ENCODE measurements at regions not wholly inside any gene's neighbourhood (a gene's known extent, or its start where the extent isn't known, plus 50 kb on each side); places are given as distances from the start of the nearest gene placed in this dataset.

DNA sequence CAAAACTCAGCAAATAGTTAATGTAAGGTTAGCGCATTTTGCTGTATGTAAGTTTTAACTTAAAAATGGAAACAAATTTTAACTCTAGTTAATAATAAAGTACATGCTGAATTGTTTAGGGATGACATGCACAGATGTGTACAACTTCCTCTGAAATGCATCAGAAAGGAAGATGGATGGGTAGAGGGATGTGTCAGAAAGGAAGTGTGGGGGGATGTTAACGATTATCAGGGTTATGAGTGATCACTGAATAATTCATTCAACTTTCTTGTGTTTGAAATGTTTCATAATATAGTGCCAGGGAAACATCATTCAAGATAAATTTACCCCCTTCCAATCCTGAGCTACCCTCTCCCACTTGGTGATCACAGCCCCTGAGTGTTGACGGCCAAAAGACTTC, 87.6 kb downstream of the FOXA2 start:
- no peak overlapping the region for H3K4me3 ChIP-seq
- no peak overlapping the region for H3K27ac ChIP-seq (ENCODE audit: low read depth in 1 of 2, low read length in 1 of 2)
- H3K27me3 ChIP-seq (ENCODE audit: control insufficient read depth in 3 of 3, insufficient read depth in 3 of 3, low read length in 2 of 3): no peaks in the 10 kb centered on the region
- H3K9ac ChIP-seq (ENCODE audit: insufficient read depth in 1 of 2, low read length in 2 of 2): no peak overlapping the region
- no peak for DNase-seq
- TF ChIP-seq, protein P1, sequence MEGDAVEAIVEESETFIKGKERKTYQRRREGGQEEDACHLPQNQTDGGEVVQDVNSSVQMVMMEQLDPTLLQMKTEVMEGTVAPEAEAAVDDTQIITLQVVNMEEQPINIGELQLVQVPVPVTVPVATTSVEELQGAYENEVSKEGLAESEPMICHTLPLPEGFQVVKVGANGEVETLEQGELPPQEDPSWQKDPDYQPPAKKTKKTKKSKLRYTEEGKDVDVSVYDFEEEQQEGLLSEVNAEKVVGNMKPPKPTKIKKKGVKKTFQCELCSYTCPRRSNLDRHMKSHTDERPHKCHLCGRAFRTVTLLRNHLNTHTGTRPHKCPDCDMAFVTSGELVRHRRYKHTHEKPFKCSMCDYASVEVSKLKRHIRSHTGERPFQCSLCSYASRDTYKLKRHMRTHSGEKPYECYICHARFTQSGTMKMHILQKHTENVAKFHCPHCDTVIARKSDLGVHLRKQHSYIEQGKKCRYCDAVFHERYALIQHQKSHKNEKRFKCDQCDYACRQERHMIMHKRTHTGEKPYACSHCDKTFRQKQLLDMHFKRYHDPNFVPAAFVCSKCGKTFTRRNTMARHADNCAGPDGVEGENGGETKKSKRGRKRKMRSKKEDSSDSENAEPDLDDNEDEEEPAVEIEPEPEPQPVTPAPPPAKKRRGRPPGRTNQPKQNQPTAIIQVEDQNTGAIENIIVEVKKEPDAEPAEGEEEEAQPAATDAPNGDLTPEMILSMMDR (IDR thresholded peaks at IDR 0.05; ENCODE audit: control extremely low read depth, extremely low read depth): no peak
- ATAC-seq (ENCODE audit: insufficient read depth, low FRiP score): no peak
- H3K36me3 ChIP-seq (ENCODE audit: control insufficient read depth in 4 of 4, insufficient read depth in 4 of 4, low read length in 4 of 4): no peaks in the 10 kb centered on the region
- peaks cover 0 to 2% (median 0%) of the 10 kb centered on the region in 4 donors for H3K9me3 ChIP-seq (ENCODE audit: control insufficient read depth in 4 of 4, insufficient read depth in 3 of 4, low read length in 3 of 4)
- H3K4me1 ChIP-seq (ENCODE audit: control insufficient read depth in 5 of 5, insufficient read depth in 5 of 5, low read length in 5 of 5): no peaks in the 10 kb centered on the region
- WGBS, 2 donors: 81 to 85% methylated on average over 3 of the region's 3 CpGs

DNA sequence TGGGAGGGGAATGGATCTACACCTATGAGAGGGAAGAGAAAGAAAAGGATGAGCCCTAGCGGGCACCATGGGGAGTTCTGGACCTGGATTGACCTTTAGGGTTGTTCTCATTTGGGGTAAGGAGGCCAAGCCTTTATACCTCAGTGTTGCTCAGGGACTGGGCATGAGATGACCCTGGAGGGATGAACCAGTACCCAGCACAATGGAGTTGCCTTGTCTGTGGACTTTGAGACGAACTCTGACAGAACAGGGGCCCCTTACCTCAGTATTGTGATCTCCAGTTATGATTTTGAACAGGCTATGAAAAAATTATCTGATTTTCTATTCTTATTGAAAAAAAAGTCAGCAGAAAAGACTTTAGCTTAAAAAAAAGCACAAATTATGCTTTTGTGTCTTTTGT, 88.6 kb downstream of the FOXA2 start:
- Histone ChIP-seq H3K9ac (ENCODE audit: insufficient read depth in 1 of 2, low read length in 2 of 2) (no peak overlapping the region), H3K4me3 (no peak overlapping the region), H3K27me3 (ENCODE audit: control insufficient read depth in 3 of 3, insufficient read depth in 3 of 3, low read length in 2 of 3) (no peaks in the 10 kb centered on the region), H3K36me3 (ENCODE audit: control insufficient read depth in 4 of 4, insufficient read depth in 4 of 4, low read length in 4 of 4) (no peaks in the 10 kb centered on the region), H3K4me1 (ENCODE audit: control insufficient read depth in 5 of 5, insufficient read depth in 5 of 5, low read length in 5 of 5) (no peaks in the 10 kb centered on the region), H3K27ac (ENCODE audit: low read depth in 1 of 2, low read length in 1 of 2) (no peak overlapping the region), H3K9me3 (ENCODE audit: control insufficient read depth in 4 of 4, insufficient read depth in 3 of 4, low read length in 3 of 4) (peaks cover 0 to 2% (median 0%) of the 10 kb centered on the region in 4 donors)
- TF ChIP-seq, protein P1 (IDR thresholded peaks at IDR 0.05; ENCODE audit: control extremely low read depth, extremely low read depth): no peak
- 84 to 89% methylated on average over 2 of the region's 2 CpGs for WGBS, 2 donors
- DNase-seq (no peak), ATAC-seq (ENCODE audit: insufficient read depth, low FRiP score) (no peak)

DNA sequence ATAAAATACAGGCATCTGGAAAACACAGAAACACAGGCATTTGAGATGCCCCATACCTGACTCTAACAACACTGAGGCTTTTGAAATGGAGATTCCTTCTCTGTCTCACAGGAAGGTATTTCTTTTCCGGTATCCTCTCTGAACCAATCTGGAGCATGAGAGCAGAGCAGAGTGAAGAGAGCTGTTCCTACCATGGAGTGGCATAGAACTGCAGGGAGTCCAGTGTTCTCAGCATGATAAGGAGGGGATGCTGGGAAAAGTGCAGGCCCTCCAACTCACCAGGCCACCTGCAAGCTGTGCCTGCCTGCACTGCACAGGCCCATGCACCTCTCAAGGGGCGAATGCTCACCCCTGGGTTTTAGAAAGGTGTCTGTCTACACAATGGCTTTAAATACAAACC, 89.2 kb downstream of the FOXA2 start:
- peaks cover 0 to 5% (median 0%) of the 10 kb centered on the region in 5 donors for H3K4me1 ChIP-seq (ENCODE audit: control insufficient read depth in 5 of 5, insufficient read depth in 5 of 5, low read length in 5 of 5)
- DNase-seq: no peak
- H3K9me3 ChIP-seq (ENCODE audit: control insufficient read depth in 4 of 4, insufficient read depth in 3 of 4, low read length in 3 of 4): peaks cover 0 to 2% (median 0%) of the 10 kb centered on the region in 4 donors
- no peak for ATAC-seq (ENCODE audit: insufficient read depth, low FRiP score)
- no peak overlapping the region for H3K9ac ChIP-seq (ENCODE audit: insufficient read depth in 1 of 2, low read length in 2 of 2)
- no peaks in the 10 kb centered on the region for H3K36me3 ChIP-seq (ENCODE audit: control insufficient read depth in 4 of 4, insufficient read depth in 4 of 4, low read length in 4 of 4)
- H3K4me3 ChIP-seq: no peak overlapping the region
- H3K27me3 ChIP-seq (ENCODE audit: control insufficient read depth in 3 of 3, insufficient read depth in 3 of 3, low read length in 2 of 3): no peaks in the 10 kb centered on the region
- 90% methylated on average over 2 of the region's 2 CpGs for WGBS, 2 donors
- no peak overlapping the region for H3K27ac ChIP-seq (ENCODE audit: low read depth in 1 of 2, low read length in 1 of 2)
- TF ChIP-seq, protein P1 (IDR thresholded peaks at IDR 0.05; ENCODE audit: control extremely low read depth, extremely low read depth): no peak

DNA sequence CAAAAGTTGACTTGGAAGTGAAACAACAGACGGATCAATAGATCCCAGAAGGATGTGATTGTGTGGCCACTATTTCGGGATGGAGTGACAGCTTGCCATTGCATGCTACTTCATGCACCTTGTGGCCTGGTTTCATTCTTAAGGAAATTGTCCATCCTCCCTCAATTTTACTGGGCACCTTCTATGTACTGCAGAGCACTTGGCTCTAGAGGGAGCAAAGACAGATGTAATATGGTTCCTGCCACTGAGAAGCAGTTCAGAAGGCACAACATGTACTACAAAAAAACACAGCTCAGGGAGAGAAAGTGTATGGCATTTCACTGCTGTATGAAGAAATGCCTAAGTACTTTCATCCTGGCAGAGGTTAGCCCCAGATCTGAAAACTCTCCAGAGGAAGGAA, 91.9 kb downstream of the FOXA2 start:
- 84 to 90% methylated on average over 2 of the region's 2 CpGs for WGBS, 2 donors
- ATAC-seq (ENCODE audit: insufficient read depth, low FRiP score): no peak
- DNase-seq: no peak
- H3K27me3 ChIP-seq (ENCODE audit: control insufficient read depth in 3 of 3, insufficient read depth in 3 of 3, low read length in 2 of 3): no peaks in the 10 kb centered on the region
- peaks cover 0 to 11% (median 0%) of the 10 kb centered on the region in 5 donors for H3K4me1 ChIP-seq (ENCODE audit: control insufficient read depth in 5 of 5, insufficient read depth in 5 of 5, low read length in 5 of 5)
- H3K4me3 ChIP-seq: no peak overlapping the region
- H3K9ac ChIP-seq (ENCODE audit: insufficient read depth in 1 of 2, low read length in 2 of 2): no peak overlapping the region
- H3K9me3 ChIP-seq (ENCODE audit: control insufficient read depth in 4 of 4, insufficient read depth in 3 of 4, low read length in 3 of 4): no peaks in the 10 kb centered on the region
- H3K27ac ChIP-seq (ENCODE audit: low read depth in 1 of 2, low read length in 1 of 2): no peak overlapping the region
- no peaks in the 10 kb centered on the region for H3K36me3 ChIP-seq (ENCODE audit: control insufficient read depth in 4 of 4, insufficient read depth in 4 of 4, low read length in 4 of 4)
- TF ChIP-seq, protein P1 (IDR thresholded peaks at IDR 0.05; ENCODE audit: control extremely low read depth, extremely low read depth): no peak
